ENCODE measurements at regions not wholly inside any gene's neighbourhood (a gene's known extent, or its start where the extent isn't known, plus 50 kb on each side); places are given as distances from the start of the nearest gene placed in this dataset.

GRCh38 chr10:32121648-32122047, 65.4 kb upstream of the KIF5B start:
- ATAC-seq = no peak
- Histone ChIP-seq H3K27me3 (ENCODE audit: insufficient read depth in 3 of 3, low read length in 2 of 3) (peaks cover 0 to 2% (median 0%) of the 10 kb centered on the region in 3 donors), H3K27ac (no peak overlapping the region), H3K4me1 (no peaks in the 10 kb centered on the region), H3K9me3 (no peaks in the 10 kb centered on the region), H3K36me3 (ENCODE audit: insufficient read depth in 1 of 2, low read depth in 1 of 2) (no peaks in the 10 kb centered on the region), H3K4me3 (no peak overlapping the region)
- TF ChIP-seq CTCF (IDR thresholded peaks at IDR 0.05) = no peak
- intact Hi-C loops (cut with DNase I) = no loop called here
- DNase-seq = no peak
- WGBS, 3 donors = 71 to 89% (median 83%) methylated on average over 4 of the region's 4 CpGs

- no peaks in the 10 kb centered on the region for H3K36me3 ChIP-seq (ENCODE audit: insufficient read depth in 1 of 2, low read depth in 1 of 2)
- DNase-seq (no peak), ATAC-seq (no peak)
- no peak overlapping the region for H3K27ac ChIP-seq
- H3K9me3 ChIP-seq = no peaks in the 10 kb centered on the region
- no peaks in the 10 kb centered on the region for H3K4me1 ChIP-seq
- peaks cover 0 to 2% (median 0%) of the 10 kb centered on the region in 3 donors for H3K27me3 ChIP-seq (ENCODE audit: insufficient read depth in 3 of 3, low read length in 2 of 3)
- intact Hi-C loops (cut with DNase I) = no loop called here
- TF ChIP-seq CTCF (IDR thresholded peaks at IDR 0.05) = no peak
- WGBS, 3 donors = 86 to 93% (median 86%) methylated on average over 3 of the region's 3 CpGs
- no peak overlapping the region for H3K4me3 ChIP-seq
Measured at GRCh38 chr10:32120147-32120546, 63.9 kb upstream of the KIF5B start.

DNA sequence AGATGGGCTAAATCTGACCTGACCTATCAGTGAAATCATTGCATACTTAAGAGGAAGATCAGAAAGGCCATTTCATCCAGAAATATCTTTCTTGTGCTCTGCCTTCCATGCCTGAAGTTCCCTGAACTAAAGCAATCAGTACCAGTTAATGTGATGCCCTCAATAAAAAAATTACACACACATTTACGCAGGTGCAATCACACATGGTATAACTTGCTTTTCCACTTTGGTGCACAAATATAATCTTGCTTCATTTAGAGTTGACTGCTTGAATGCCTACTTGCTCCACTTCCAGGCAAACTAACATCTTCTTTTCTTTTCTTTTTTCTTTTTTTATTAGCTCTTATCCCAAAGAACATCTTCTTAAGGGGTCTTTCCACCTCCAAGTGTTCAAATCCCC, 58.3 kb upstream of the KIF5B start:
- TF ChIP-seq CTCF (IDR thresholded peaks at IDR 0.05) = no peak
- no peaks in the 10 kb centered on the region for H3K36me3 ChIP-seq (ENCODE audit: insufficient read depth in 1 of 2, low read depth in 1 of 2)
- ATAC-seq (no peak), DNase-seq (no peak)
- no peak overlapping the region for H3K27ac ChIP-seq
- 0 to 100% (median 84%) methylated on average over 1 of the region's 1 CpG for WGBS, 3 donors
- no peak overlapping the region for H3K4me3 ChIP-seq
- intact Hi-C loops (cut with DNase I) = no loop called here
- H3K4me1 ChIP-seq = no peaks in the 10 kb centered on the region
- no peaks in the 10 kb centered on the region for H3K9me3 ChIP-seq
- no peaks in the 10 kb centered on the region for H3K27me3 ChIP-seq (ENCODE audit: insufficient read depth in 3 of 3, low read length in 2 of 3)

DNA sequence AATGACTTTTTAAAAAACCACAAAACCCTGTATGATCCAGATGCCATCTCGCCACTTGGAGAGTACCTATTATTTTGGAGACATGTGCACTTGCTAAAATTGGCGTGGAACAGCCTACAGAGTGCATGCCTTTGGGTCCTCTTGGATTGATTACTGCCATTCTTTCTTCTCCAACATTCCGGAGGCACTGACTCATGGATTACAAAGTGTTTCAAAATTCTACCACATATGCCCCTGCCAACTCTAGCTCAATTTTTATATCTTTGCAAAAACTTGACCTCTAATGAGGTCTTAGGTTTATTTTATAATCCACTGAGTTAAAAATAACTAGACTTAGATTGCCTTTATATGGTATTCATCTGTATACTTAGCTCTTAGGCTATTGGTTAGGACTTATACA, 55.8 kb upstream of the KIF5B start:
- Histone ChIP-seq H3K9me3 (no peaks in the 10 kb centered on the region), H3K4me3 (no peak overlapping the region), H3K27me3 (ENCODE audit: insufficient read depth in 3 of 3, low read length in 2 of 3) (no peaks in the 10 kb centered on the region), H3K27ac (no peak overlapping the region), H3K4me1 (no peaks in the 10 kb centered on the region), H3K36me3 (ENCODE audit: insufficient read depth in 1 of 2, low read depth in 1 of 2) (no peaks in the 10 kb centered on the region)
- no peak for TF ChIP-seq CTCF (IDR thresholded peaks at IDR 0.05)
- whole genome bisulfite sequencing, 3 donors = 13 to 44% (median 20%) methylated on average over 3 of the region's 3 CpGs
- DNase-seq (no peak), ATAC-seq (peak in 2 of 4 donors; percentile 67 to 76)
- intact Hi-C loops (cut with DNase I) = no loop called here

GRCh38 chr10:32111585-32111984, 55.4 kb upstream of the KIF5B start:
- Histone ChIP-seq H3K27me3 (ENCODE audit: insufficient read depth in 3 of 3, low read length in 2 of 3) (no peaks in the 10 kb centered on the region), H3K4me3 (no peak overlapping the region), H3K4me1 (no peaks in the 10 kb centered on the region), H3K27ac (no peak overlapping the region), H3K36me3 (ENCODE audit: insufficient read depth in 1 of 2, low read depth in 1 of 2) (no peaks in the 10 kb centered on the region), H3K9me3 (no peaks in the 10 kb centered on the region)
- TF ChIP-seq CTCF (IDR thresholded peaks at IDR 0.05) = no peak
- ATAC-seq (no peak), DNase-seq (no peak)
- intact Hi-C loops (cut with DNase I) = no loop called here
- 85 to 92% (median 86%) methylated on average over 3 of the region's 3 CpGs for WGBS, 3 donors
